H9 (cell line): ENCODE measurements at regions not wholly inside any gene's neighbourhood (a gene's known extent, or its start where the extent isn't known, plus 50 kb on each side); places are given as distances from the start of the nearest gene placed in this dataset.

Experiments used
- DNase-seq: peaks from one replicate; pipeline ENCODE4 v3.0.0-alpha.2; 2017
- H2AFZ ChIP-seq: one replicate; pipeline ENCODE4 v1.6.1; 2013; ENCODE audit warnings: mild to moderate bottlenecking, low read length, control low read depth, moderate library complexity
- H2AK5ac ChIP-seq: 2 replicates; pipeline ENCODE4 v1.6.1; 2013; ENCODE audit warnings: low read length, control low read depth, mixed read lengths; ENCODE audit not compliant: insufficient read length
- H2BK120ac ChIP-seq: one replicate; pipeline ENCODE4 v1.6.1; 2013; ENCODE audit warnings: low read depth, mild to moderate bottlenecking, low read length, control low read depth, inconsistent platforms; ENCODE audit not compliant: poor library complexity, severe bottlenecking
- H2BK12ac ChIP-seq: 2 replicates; pipeline ENCODE4 v1.6.1; 2013; ENCODE audit warnings: low read length, control low read depth, mixed read lengths, low read depth; ENCODE audit not compliant: insufficient read length
- H2BK15ac ChIP-seq: 2 replicates; pipeline ENCODE4 v1.6.1; 2013; ENCODE audit warnings: low read depth, low read length, control low read depth
- H2BK20ac ChIP-seq: one replicate; pipeline ENCODE4 v1.6.1; 2013; ENCODE audit warnings: low read depth, mild to moderate bottlenecking, low read length, control low read depth, inconsistent platforms; ENCODE audit not compliant: poor library complexity, severe bottlenecking
- H2BK5ac ChIP-seq: 2 replicates; pipeline ENCODE4 v1.6.1; 2013; ENCODE audit warnings: low read length, control low read depth, mixed read lengths; ENCODE audit not compliant: insufficient read length
- H3K14ac ChIP-seq: 2 replicates; pipeline ENCODE4 v1.6.1; 2013; ENCODE audit warnings: low read length, control low read depth; ENCODE audit not compliant: insufficient read depth
- H3K18ac ChIP-seq: 2 replicates; pipeline ENCODE4 v1.6.1; 2013; ENCODE audit warnings: low read depth, mild to moderate bottlenecking, mixed read lengths, low read length, control low read depth; ENCODE audit not compliant: insufficient read length
- H3K23ac ChIP-seq: 2 replicates; pipeline ENCODE4 v1.6.1; 2013; ENCODE audit warnings: low read length, control low read depth, mixed read lengths, low read depth; ENCODE audit not compliant: insufficient read length
- H3K23me2 ChIP-seq: 2 replicates; pipeline ENCODE4 v1.6.1; 2013; ENCODE audit warnings: low read depth, mild to moderate bottlenecking, mixed read lengths, low read length, control low read depth; ENCODE audit not compliant: insufficient read length, poor library complexity, severe bottlenecking
- H3K27ac ChIP-seq: 2 replicates; pipeline ENCODE4 v1.5.1; 2013; ENCODE audit warnings: low read length, control low read depth, mixed read lengths, low read depth; ENCODE audit not compliant: insufficient read length
- H3K27me3 ChIP-seq: 2 replicates; pipeline ENCODE4 v1.6.1; 2013; ENCODE audit warnings: low read length, control low read depth, inconsistent platforms; ENCODE audit not compliant: insufficient read depth
- H3K4ac ChIP-seq: 2 replicates; pipeline ENCODE4 v1.6.1; 2013; ENCODE audit warnings: low read depth, mild to moderate bottlenecking, control low read depth, inconsistent platforms, low read length, moderate library complexity
- H3K4me1 ChIP-seq: 2 replicates; pipeline ENCODE4 v1.6.1; 2013; ENCODE audit warnings: low read length, control low read depth, inconsistent platforms; ENCODE audit not compliant: insufficient read depth
- H3K4me2 ChIP-seq: 2 replicates; pipeline ENCODE4 v1.6.1; 2013; ENCODE audit warnings: low read length, control low read depth, mixed read lengths; ENCODE audit not compliant: insufficient read length, insufficient read depth
- H3K56ac ChIP-seq: 2 replicates; pipeline ENCODE4 v1.6.1; 2013; ENCODE audit warnings: low read depth, mild to moderate bottlenecking, mixed read lengths, low read length, control low read depth; ENCODE audit not compliant: insufficient read length
- H3K79me1 ChIP-seq: 2 replicates; pipeline ENCODE4 v1.6.1; 2013; ENCODE audit warnings: low read depth, mild to moderate bottlenecking, moderate library complexity, low read length, control low read depth, inconsistent platforms; ENCODE audit not compliant: insufficient read depth, poor library complexity, severe bottlenecking
- H3K79me2 ChIP-seq: 2 replicates; pipeline ENCODE4 v1.6.1; 2013; ENCODE audit warnings: low read length, control low read depth, inconsistent platforms; ENCODE audit not compliant: insufficient read depth
- H3K9ac ChIP-seq: 2 replicates; pipeline ENCODE4 v1.6.1; 2013; ENCODE audit warnings: low read length, control low read depth, mixed read lengths; ENCODE audit not compliant: insufficient read length; ENCODE audit errors: extremely low read depth
- H3K9me3 ChIP-seq: one replicate; pipeline ENCODE4 v1.6.1; 2013; ENCODE audit warnings: low read depth, low read length, inconsistent platforms; ENCODE audit not compliant: control insufficient read depth
- H3T11ph ChIP-seq: one replicate; pipeline ENCODE4 v1.6.1; 2013; ENCODE audit warnings: mild to moderate bottlenecking, low read length, control low read depth, inconsistent platforms
- H4K20me1 ChIP-seq: one replicate; pipeline ENCODE4 v1.6.1; 2013; ENCODE audit not compliant: control insufficient read depth, insufficient read length, insufficient read depth
- H4K5ac ChIP-seq: 2 replicates; pipeline ENCODE4 v1.6.1; 2013; ENCODE audit warnings: low read depth, mild to moderate bottlenecking, mixed read lengths, low read length, control low read depth; ENCODE audit not compliant: insufficient read length
- H4K8ac ChIP-seq: replicated peaks from 2 replicates; pipeline ENCODE4 v1.6.1; 2013; ENCODE audit warnings: low read length, control low read depth, mixed read lengths, low read depth; ENCODE audit not compliant: insufficient read length
- H4K91ac ChIP-seq: 2 replicates; pipeline ENCODE4 v1.6.1; 2013; ENCODE audit warnings: low read depth, mild to moderate bottlenecking, moderate library complexity, mixed read lengths, low read length, control low read depth; ENCODE audit not compliant: insufficient read length
- H3K27ac Mint-ChIP-seq, 3 experiments: 2 replicates in 2 of 3; 3 replicates in 1 of 3; pipeline ENCODE4 v1.8.0; 2020 to 2021; ENCODE audit warnings: mixed read lengths in 3 of 3, mild to moderate bottlenecking in 1 of 3, moderate library complexity in 1 of 3
- H3K27me3 Mint-ChIP-seq: 2 replicates; pipeline ENCODE4 v1.8.0; 2021; ENCODE audit warnings: low read depth, mild to moderate bottlenecking, moderate library complexity, mixed read lengths
- H3K36me3 Mint-ChIP-seq, 3 experiments: 2 replicates in 2 of 3; 3 replicates in 1 of 3; pipeline ENCODE4 v1.8.0; 2020 to 2021; ENCODE audit warnings: low read depth in 3 of 3, mixed read lengths in 3 of 3; ENCODE audit not compliant: insufficient read depth in 1 of 3
- H3K4me1 Mint-ChIP-seq, 2 experiments: 2 replicates each; pipeline ENCODE4 v1.8.0; 2020; ENCODE audit warnings: mixed read lengths in 2 of 2
- H3K4me3 Mint-ChIP-seq, 2 experiments: 2 replicates in 1 of 2; 3 replicates in 1 of 2; pipeline ENCODE4 v1.8.0; 2020 to 2021; ENCODE audit warnings: mild to moderate bottlenecking in 2 of 2, mixed read lengths in 2 of 2, moderate library complexity in 1 of 2
- H3K9me3 Mint-ChIP-seq, 2 experiments: 2 replicates in 1 of 2; 3 replicates in 1 of 2; pipeline ENCODE4 v1.8.0; 2020; ENCODE audit warnings: mild to moderate bottlenecking in 2 of 2, mixed read lengths in 2 of 2, moderate library complexity in 1 of 2
- WGBS: extraction: QIAGEN DNeasy Blood & Tissue Kit; methylation state at CpG from one replicate; pipeline ENCODE4 v1.1.7; 2013; ENCODE audit warnings: missing lambda C conversion rate, low lambda C conversion rate, mixed read lengths; ENCODE audit not compliant: insufficient read length; ENCODE audit errors: extremely low coverage; 5-methylcytosine and 5-hydroxymethylcytosine counted together
- TF ChIP-seq, protein P1 (sequence below): fragments of 200-600 bp; sonication (generic); conservative IDR thresholded peaks from 3 replicates; pipeline ENCODE4 v1.8.0; 2021; ENCODE audit warnings: antibody characterized with exemption, mild to moderate bottlenecking

- Mint-ChIP-seq H3K27ac (no peak overlapping the region; a peak in 3 of 7 replicates), H3K4me1 (peaks cover 2 to 3% of the 10 kb centered on the region in 2 experiments; a peak in 2 of 4 replicates), H3K9me3 (no peaks in the 10 kb centered on the region), H3K36me3 (no peaks in the 10 kb centered on the region; a peak in 1 of 7 replicates), H3K27me3 (no peaks in the 10 kb centered on the region), H3K4me3 (no peak overlapping the region)
- no peak overlapping the region for H3K4me2 ChIP-seq
- H2BK5ac ChIP-seq: no peak overlapping the region
- H3K9ac ChIP-seq: no peak overlapping the region
- H3K27me3 ChIP-seq: no peaks in the 10 kb centered on the region
- no peak overlapping the region for H4K8ac ChIP-seq
- H3K79me2 ChIP-seq: no peaks in the 10 kb centered on the region
- no peak overlapping the region for H3K18ac ChIP-seq
- H3K27ac ChIP-seq: no peak overlapping the region
- no peak overlapping the region for H2BK20ac ChIP-seq
- no peak overlapping the region for H4K5ac ChIP-seq
- no peak overlapping the region for H2BK15ac ChIP-seq
- WGBS: no CpG with 5 or more reads among the region's 3 CpGs
- H3K23ac ChIP-seq: no peak overlapping the region
- no peaks in the 10 kb centered on the region for H3K9me3 ChIP-seq
- TF ChIP-seq, protein P1, sequence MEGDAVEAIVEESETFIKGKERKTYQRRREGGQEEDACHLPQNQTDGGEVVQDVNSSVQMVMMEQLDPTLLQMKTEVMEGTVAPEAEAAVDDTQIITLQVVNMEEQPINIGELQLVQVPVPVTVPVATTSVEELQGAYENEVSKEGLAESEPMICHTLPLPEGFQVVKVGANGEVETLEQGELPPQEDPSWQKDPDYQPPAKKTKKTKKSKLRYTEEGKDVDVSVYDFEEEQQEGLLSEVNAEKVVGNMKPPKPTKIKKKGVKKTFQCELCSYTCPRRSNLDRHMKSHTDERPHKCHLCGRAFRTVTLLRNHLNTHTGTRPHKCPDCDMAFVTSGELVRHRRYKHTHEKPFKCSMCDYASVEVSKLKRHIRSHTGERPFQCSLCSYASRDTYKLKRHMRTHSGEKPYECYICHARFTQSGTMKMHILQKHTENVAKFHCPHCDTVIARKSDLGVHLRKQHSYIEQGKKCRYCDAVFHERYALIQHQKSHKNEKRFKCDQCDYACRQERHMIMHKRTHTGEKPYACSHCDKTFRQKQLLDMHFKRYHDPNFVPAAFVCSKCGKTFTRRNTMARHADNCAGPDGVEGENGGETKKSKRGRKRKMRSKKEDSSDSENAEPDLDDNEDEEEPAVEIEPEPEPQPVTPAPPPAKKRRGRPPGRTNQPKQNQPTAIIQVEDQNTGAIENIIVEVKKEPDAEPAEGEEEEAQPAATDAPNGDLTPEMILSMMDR: no peak
- no peak for DNase-seq
- no peak overlapping the region for H2BK12ac ChIP-seq
- no peak overlapping the region for H2BK120ac ChIP-seq
- no peak overlapping the region for H3K4ac ChIP-seq
- no peaks in the 10 kb centered on the region for H3K4me1 ChIP-seq
- H3T11ph ChIP-seq: no peak overlapping the region
- no peak overlapping the region for H2AK5ac ChIP-seq
- H2AFZ ChIP-seq: peak overlapping the region; percentile 36
- no peak overlapping the region for H3K56ac ChIP-seq
- H3K23me2 ChIP-seq: no peaks in the 10 kb centered on the region
- H3K14ac ChIP-seq: no peak overlapping the region
- no peak overlapping the region for H4K91ac ChIP-seq
- no peaks in the 10 kb centered on the region for H4K20me1 ChIP-seq
- no peaks in the 10 kb centered on the region for H3K79me1 ChIP-seq
Measured at GRCh38 chr15:48017747-48018146, 103.0 kb upstream of the SLC24A5 start.
